GM23248 (cell line): ENCODE measurements at regions not wholly inside any gene's neighbourhood (a gene's known extent, or its start where the extent isn't known, plus 50 kb on each side); places are given as distances from the start of the nearest gene placed in this dataset.
"Not testable (repeated sequence)": the region's sequence is repeated elsewhere in the genome, so short reads cannot be mapped to it uniquely, and the experiment has no call there.

Source experiments
- DNase-seq: peaks from one replicate; pipeline ENCODE4 v3.0.0-alpha.2; 2015
- H2AFZ ChIP-seq: fragments of 200-600 bp; sonication (generic); 2 replicates; pipeline ENCODE4 v1.6.1; 2016; ENCODE audit warnings: antibody characterized with exemption
- H3F3A ChIP-seq: fragments of 200-600 bp; sonication (generic); 2 replicates; pipeline ENCODE4 v1.6.1; 2016; ENCODE audit warnings: mild to moderate bottlenecking, antibody characterized with exemption, mixed run types; ENCODE audit not compliant: insufficient read depth
- H3K27ac ChIP-seq: fragments of 200-600 bp; sonication (generic); 2 replicates; pipeline ENCODE4 v1.5.1; 2016; ENCODE audit warnings: mild to moderate bottlenecking
- H3K27me3 ChIP-seq: fragments of 200-600 bp; sonication (generic); replicated peaks from 2 replicates; pipeline ENCODE4 v1.6.1; 2016; ENCODE audit warnings: mild to moderate bottlenecking; ENCODE audit not compliant: insufficient read depth
- H3K36me3 ChIP-seq: fragments of 200-600 bp; sonication (generic); 2 replicates; pipeline ENCODE4 v1.6.1; 2016; ENCODE audit warnings: low read depth, mild to moderate bottlenecking
- H3K4me1 ChIP-seq: fragments of 200-600 bp; sonication (generic); 2 replicates; pipeline ENCODE4 v1.6.1; 2016; ENCODE audit warnings: mild to moderate bottlenecking; ENCODE audit not compliant: insufficient read depth
- H3K4me2 ChIP-seq: fragments of 200-600 bp; sonication (generic); one replicate; pipeline ENCODE4 v1.6.1; 2016; ENCODE audit warnings: mild to moderate bottlenecking; ENCODE audit not compliant: unreplicated experiment
- H3K4me3 ChIP-seq: fragments of 200-600 bp; sonication (generic); 2 replicates; pipeline ENCODE4 v1.5.1; 2016; ENCODE audit warnings: mild to moderate bottlenecking
- H3K79me2 ChIP-seq: fragments of 200-600 bp; sonication (generic); 2 replicates; pipeline ENCODE4 v1.6.1; 2016; ENCODE audit warnings: mild to moderate bottlenecking; ENCODE audit not compliant: insufficient read depth
- H3K9ac ChIP-seq: fragments of 200-600 bp; sonication (generic); 2 replicates; pipeline ENCODE4 v1.6.1; 2016; ENCODE audit warnings: mild to moderate bottlenecking
- H3K9me2 ChIP-seq: fragments of 200-600 bp; sonication (generic); 2 replicates; pipeline ENCODE4 v1.6.1; 2016; ENCODE audit warnings: mixed run types, mild to moderate bottlenecking, moderate library complexity; ENCODE audit not compliant: insufficient read depth
- H3K9me3 ChIP-seq: fragments of 200-600 bp; sonication (generic); one replicate; pipeline ENCODE4 v1.6.1; 2017; ENCODE audit warnings: low read depth
- H4K20me1 ChIP-seq: fragments of 200-600 bp; sonication (generic); 2 replicates; pipeline ENCODE4 v1.6.0; 2016; ENCODE audit not compliant: insufficient read depth
- EZH2 ChIP-seq: fragments of 200-600 bp; sonication (generic); IDR thresholded peaks from 2 replicates; pipeline ENCODE4 v1.6.1; 2018; ENCODE audit warnings: antibody characterized with exemption, mild to moderate bottlenecking; ENCODE audit not compliant: insufficient read depth, poor library complexity, severe bottlenecking
- EZH2phosphoT487 ChIP-seq: fragments of 200-600 bp; sonication (generic); IDR thresholded peaks from 2 replicates; pipeline ENCODE4 v1.6.1; 2018; ENCODE audit warnings: antibody characterized with exemption, moderate library complexity, mild to moderate bottlenecking, low read depth; ENCODE audit not compliant: insufficient read depth
- WGBS, 2 experiments: methylation state at CpG; one replicate each; pipeline ENCODE4 v1.1.6; 2015 to 2017; ENCODE audit warnings: low lambda C conversion rate in 2 of 2, low coverage in 1 of 2; ENCODE audit errors: missing lambda C conversion rate in 2 of 2; 5-methylcytosine and 5-hydroxymethylcytosine counted together
- in situ Hi-C: fragments of 300-500 bp; cut with MboI; formaldehyde crosslinking; loops from 2 replicates; pipeline ENCODE4 v1.15.0; 2020

- H3K4me2 ChIP-seq = no peak overlapping the region
- H3K27me3 ChIP-seq = no peaks in the 10 kb centered on the region
- H2AFZ ChIP-seq = no peak overlapping the region
- no peaks in the 10 kb centered on the region for H3K4me1 ChIP-seq
- H3K9me2 ChIP-seq = no peaks in the 10 kb centered on the region
- no peaks in the 10 kb centered on the region for H3F3A ChIP-seq
- no peak overlapping the region for H3K27ac ChIP-seq
- no peak overlapping the region for H3K4me3 ChIP-seq
- no peaks in the 10 kb centered on the region for H3K79me2 ChIP-seq
- H4K20me1 ChIP-seq = no peaks in the 10 kb centered on the region
- WGBS, 2 experiments = 30 to 48% methylated on average over 2 of the region's 2 CpGs
- TF ChIP-seq EZH2phosphoT487 = no peak
- TF ChIP-seq EZH2 = no peak
- no peak for DNase-seq
- H3K36me3 ChIP-seq = no peaks in the 10 kb centered on the region
- no peaks in the 10 kb centered on the region for H3K9me3 ChIP-seq
- H3K9ac ChIP-seq = no peak overlapping the region
- in situ Hi-C loops = no loop called here
These were observed 59.7 kb downstream of the HMGB3 start for GRCh38 chrX:151042842-151043241.

DNA sequence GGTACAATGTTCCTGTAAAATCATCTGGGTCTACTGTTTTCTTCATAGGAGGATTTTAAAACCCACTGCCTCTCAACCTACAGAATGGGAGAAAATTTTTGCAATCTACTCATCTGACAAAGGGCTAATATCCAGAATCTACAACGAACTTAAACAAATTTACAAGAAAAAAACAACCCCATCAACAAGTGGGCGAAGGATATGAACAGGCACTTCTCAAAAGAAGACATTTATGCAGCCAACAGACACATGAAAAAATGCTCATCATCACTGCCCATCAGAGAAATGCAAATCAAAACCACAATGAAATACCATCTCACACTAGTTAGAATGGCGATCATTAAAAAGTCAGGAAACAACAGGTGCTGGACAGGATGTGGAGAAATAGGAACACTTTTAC is 83.2 kb downstream of the HMGB3 start:
- DNase-seq, H3K9me2 ChIP-seq, in situ Hi-C loops, H3F3A ChIP-seq, H4K20me1 ChIP-seq, H2AFZ ChIP-seq, H3K9ac ChIP-seq, H3K36me3 ChIP-seq, H3K4me2 ChIP-seq, H3K79me2 ChIP-seq, H3K4me1 ChIP-seq, H3K9me3 ChIP-seq, H3K27me3 ChIP-seq, H3K27ac ChIP-seq, H3K4me3 ChIP-seq: not testable (repeated sequence)
- WGBS, 2 experiments = 33 to 40% methylated on average over 2 to 3 of the region's 3 CpGs

DNA sequence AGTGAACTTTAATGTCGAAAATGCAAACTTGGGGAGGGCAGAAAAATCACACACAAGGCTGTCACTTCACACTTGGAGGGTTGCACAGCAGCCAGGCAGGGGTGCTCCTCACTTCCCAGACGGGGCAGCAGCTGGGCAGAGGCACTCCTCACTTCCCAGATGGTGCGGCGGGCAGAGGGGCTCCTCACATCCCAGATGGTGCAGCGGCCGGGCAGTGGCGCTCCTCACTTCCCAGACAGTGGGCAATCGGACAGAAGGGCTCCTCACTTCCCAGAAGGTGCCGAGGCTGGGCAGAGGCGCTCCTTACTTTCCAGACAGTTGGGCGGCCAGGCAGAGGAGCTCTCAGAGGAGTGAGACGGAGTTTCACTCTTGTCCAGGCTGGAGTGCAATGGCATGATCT is 90.6 kb downstream of the HMGB3 start:
- H3K4me3 ChIP-seq = no peak overlapping the region
- TF ChIP-seq EZH2 (no peak), EZH2phosphoT487 (no peak)
- in situ Hi-C loops = no loop called here

DNA sequence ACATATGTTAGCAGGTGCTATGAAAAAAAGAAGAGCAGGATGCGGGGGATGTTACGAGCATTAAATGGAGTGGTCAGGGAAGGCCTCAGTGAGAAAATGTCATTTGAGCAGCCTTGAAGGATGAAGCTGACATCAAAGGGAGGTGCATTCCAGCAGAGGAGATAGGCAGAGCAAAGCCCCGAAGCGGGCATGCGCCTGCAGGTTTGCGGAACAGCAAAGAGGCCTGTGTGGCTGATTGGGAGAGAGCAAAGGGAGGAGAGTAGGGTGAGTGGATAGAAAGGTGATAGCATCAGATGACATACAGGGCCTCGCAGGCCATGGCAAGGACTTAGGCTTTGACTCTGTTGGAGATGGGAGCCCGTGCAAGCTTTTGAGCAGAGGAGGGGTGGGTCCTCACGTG is 95.4 kb upstream of the GPR50 start:
- WGBS, 2 experiments = 73 to 79% methylated on average over 4 to 9 of the region's 9 CpGs
- Histone ChIP-seq H4K20me1 (no peaks in the 10 kb centered on the region), H3K4me3 (no peak overlapping the region)

More for the DNA sequence above, 90.6 kb downstream of the HMGB3 start:
- WGBS, 2 experiments = 69 to 75% methylated on average over 9 to 10 of the region's 12 CpGs
- Histone ChIP-seq H3F3A (no peaks in the 10 kb centered on the region), H3K9me2 (no peaks in the 10 kb centered on the region), H3K9me3 (no peaks in the 10 kb centered on the region), H3K4me2 (no peak overlapping the region), H3K4me1 (no peaks in the 10 kb centered on the region), H3K27me3 (no peaks in the 10 kb centered on the region), H3K36me3 (no peaks in the 10 kb centered on the region), H3K9ac (no peak overlapping the region), H3K79me2 (no peaks in the 10 kb centered on the region), H2AFZ (no peak overlapping the region), H3K27ac (no peak overlapping the region), H4K20me1 (no peaks in the 10 kb centered on the region)
- no peak for DNase-seq

More for the DNA sequence above, 95.4 kb upstream of the GPR50 start:
- no peak overlapping the region for H3K4me2 ChIP-seq
- TF ChIP-seq EZH2phosphoT487 (no peak), EZH2 (no peak)
- H3F3A ChIP-seq = no peaks in the 10 kb centered on the region
- no peak overlapping the region for H3K27ac ChIP-seq
- H3K27me3 ChIP-seq = no peaks in the 10 kb centered on the region
- H3K4me1 ChIP-seq = no peaks in the 10 kb centered on the region
- no peak overlapping the region for H2AFZ ChIP-seq
- no peaks in the 10 kb centered on the region for H3K9me3 ChIP-seq
- no peaks in the 10 kb centered on the region for H3K36me3 ChIP-seq
- no peak for DNase-seq
- H3K79me2 ChIP-seq = no peaks in the 10 kb centered on the region
- no peaks in the 10 kb centered on the region for H3K9me2 ChIP-seq
- no peak overlapping the region for H3K9ac ChIP-seq
- in situ Hi-C loops = loop anchor here (10.0 kb wide), 1 partner anchor 306 kb away; no protein-coding TSS in a partner anchor
